Endothelial cell of umbilical vein (primary cell): ENCODE measurements at regions not wholly inside any gene's neighbourhood (a gene's known extent, or its start where the extent isn't known, plus 50 kb on each side); places are given as distances from the start of the nearest gene placed in this dataset.

Experiments used
- BruUV-seq: library from RNA; stranded (reverse); fragments of 400-500 nt; replicated peaks from 2 replicates; lab custom pipeline; 2021; lab: Mats Ljungman, UMichigan
- CTCF ChIA-PET: fragments of 300-600, 350-600 bp; sonication (Branson Sonifier 250); formaldehyde crosslinking; loops from one replicate; lab custom pipeline; 2021; ENCODE audit warnings: antibody characterized with exemption, inconsistent platforms; lab: Charles Lee
- POLR2A ChIA-PET: fragments of 300-600, 350-600 bp; sonication (Branson Sonifier 250); formaldehyde crosslinking; loops from one replicate; lab custom pipeline; 2021; ENCODE audit warnings: antibody characterized with exemption, inconsistent platforms; lab: Charles Lee
- DNase-seq: peaks from one replicate; pipeline ENCODE4 v3.0.0-alpha.2; 2011; ENCODE audit warnings: low read depth, low spot score
- FAIRE-seq: peaks from 2 replicates; lab custom pipeline; 2011; peaks lifted over from hg19 to GRCh38; lab: Jason Lieb, UNC
- H2AFZ ChIP-seq: 2 replicates; pipeline ENCODE4 v1.6.0; 2012; ENCODE audit warnings: low read depth, low read length, control low read depth, inconsistent platforms
- H3K27ac ChIP-seq: 2 replicates; pipeline ENCODE4 v1.5.1; 2011; ENCODE audit warnings: low read depth, mild to moderate bottlenecking, control low read depth, low read length, moderate library complexity; ENCODE audit not compliant: insufficient read depth
- H3K27me3 ChIP-seq, 2 experiments: 2 replicates each; pipeline versions ENCODE4 v1.6.0 to v1.6.1; 2011; ENCODE audit warnings: low read length in 2 of 2, mixed read lengths in 1 of 2; ENCODE audit not compliant: control insufficient read depth in 2 of 2, insufficient read depth in 2 of 2
- H3K36me3 ChIP-seq, 2 experiments: 2 replicates in 1 of 2; 3 replicates in 1 of 2; pipeline ENCODE4 v1.5.1; 2011; ENCODE audit warnings: low read length in 2 of 2, mild to moderate bottlenecking in 1 of 2, moderate library complexity in 1 of 2; ENCODE audit not compliant: control insufficient read depth in 2 of 2, insufficient read depth in 2 of 2; ENCODE audit errors: extremely low read depth in 1 of 2
- H3K4me1 ChIP-seq: 3 replicates; pipeline ENCODE4 v1.5.1; 2011; ENCODE audit warnings: mild to moderate bottlenecking, low read length; ENCODE audit not compliant: control insufficient read depth, insufficient read depth; ENCODE audit errors: extremely low read depth
- H3K4me2 ChIP-seq: 2 replicates; pipeline ENCODE4 v1.6.1; 2011; ENCODE audit warnings: low read length, control low read depth, mixed read lengths; ENCODE audit not compliant: insufficient read depth
- H3K4me3 ChIP-seq, 3 experiments: fragments of 200-600 bp in 1 of 3; sonication (generic), shearing (Covaris generic) in 1 of 3; replicated peaks in 1 of 3; 2 replicates each; pipeline ENCODE4 v1.5.1; 2011 to 2016; ENCODE audit warnings: control low read depth in 3 of 3, low read length in 3 of 3, mild to moderate bottlenecking in 2 of 3, inconsistent platforms in 1 of 3, low read depth in 1 of 3, moderate library complexity in 1 of 3; ENCODE audit not compliant: insufficient read depth in 1 of 3
- H3K79me2 ChIP-seq: 2 replicates; pipeline ENCODE4 v1.6.0; 2012; ENCODE audit warnings: low read length, inconsistent platforms; ENCODE audit not compliant: control insufficient read depth, insufficient read depth
- H3K9ac ChIP-seq: replicated peaks from 2 replicates; pipeline ENCODE3; 2011; ENCODE audit warnings: low read length, control low read depth; ENCODE audit not compliant: insufficient read depth; ENCODE audit errors: extremely low read depth
- H3K9me1 ChIP-seq: replicated peaks from 3 replicates; pipeline ENCODE4 v1.6.0; 2011; ENCODE audit warnings: mild to moderate bottlenecking, low read length; ENCODE audit not compliant: control insufficient read depth, insufficient read depth; ENCODE audit errors: extremely low read depth
- H3K9me3 ChIP-seq: replicated peaks from 2 replicates; pipeline ENCODE4 v1.5.1; 2012; ENCODE audit warnings: low read length, inconsistent platforms; ENCODE audit not compliant: control insufficient read depth, insufficient read depth
- H4K20me1 ChIP-seq: replicated peaks from 2 replicates; pipeline ENCODE3; 2011; ENCODE audit warnings: mild to moderate bottlenecking, low read length; ENCODE audit not compliant: control insufficient read depth, insufficient read depth; ENCODE audit errors: extremely low read depth
- EZH2 ChIP-seq: IDR thresholded peaks from 2 replicates; pipeline ENCODE4 v1.6.1; 2012; ENCODE audit warnings: borderline replicate concordance, low read depth, mild to moderate bottlenecking, moderate library complexity, low read length, inconsistent platforms; ENCODE audit not compliant: severe bottlenecking
- FOS ChIP-seq: IDR thresholded peaks from 2 replicates; pipeline ENCODE4 v1.6.1; 2011; ENCODE audit warnings: mild to moderate bottlenecking, low read length, moderate library complexity, borderline replicate concordance; ENCODE audit not compliant: insufficient read depth
- GATA2 ChIP-seq: IDR thresholded peaks from 2 replicates; pipeline ENCODE4 v1.7.0; 2011; ENCODE audit warnings: low read depth, mild to moderate bottlenecking, moderate library complexity, mixed read lengths, low read length; ENCODE audit not compliant: insufficient read length, insufficient read depth
- JUN ChIP-seq: IDR thresholded peaks from 2 replicates; pipeline ENCODE4 v1.6.1; 2011; ENCODE audit warnings: borderline replicate concordance, low read depth; ENCODE audit not compliant: insufficient read length, insufficient read depth
- MYC ChIP-seq: IDR thresholded peaks from one replicate; pipeline ENCODE4 v1.6.1; 2011; ENCODE audit warnings: mild to moderate bottlenecking, low read depth, low read length
- POLR2A ChIP-seq: IDR thresholded peaks from 2 replicates; pipeline ENCODE4 v1.6.1; 2012; ENCODE audit warnings: low read depth, mild to moderate bottlenecking, control low read depth, low read length
- POLR2AphosphoS5 ChIP-seq: IDR thresholded peaks from 2 replicates; pipeline ENCODE4 v1.6.1; 2012; ENCODE audit warnings: low read depth, mild to moderate bottlenecking, control low read depth, low read length, moderate library complexity; ENCODE audit not compliant: insufficient read depth
- dilution Hi-C: fragments of 300-500 bp; cut with MboI; formaldehyde crosslinking; loops from one replicate; pipeline ENCODE4 v1.15.0; 2019; ENCODE audit warnings: low sequenced_read_pairs; ENCODE audit not compliant: extremely low pct_ligation_motif_present
- intact Hi-C: fragments of 100-400 bp; cut with micrococcal nuclease; formaldehyde crosslinking; loops from one replicate; pipeline ENCODE4 v1.10.0; 2022
- TF ChIP-seq, protein P1 (sequence below), 2 donors: IDR thresholded peaks; 1 replicate in 1 of 2; 2 replicates in 1 of 2; pipeline ENCODE4 v1.5.1; 2011; ENCODE audit warnings: low read length in 2 of 2, mild to moderate bottlenecking in 2 of 2, moderate library complexity in 2 of 2, control low read depth in 1 of 2, inconsistent platforms in 1 of 2, low read depth in 1 of 2; ENCODE audit not compliant: insufficient read depth in 1 of 2; ENCODE audit errors: extremely low read depth in 1 of 2
- TF ChIP-seq, protein P2 (sequence below): IDR thresholded peaks from 2 replicates; pipeline ENCODE4 v1.6.1; 2011; ENCODE audit not compliant: insufficient read depth, insufficient read length

DNA sequence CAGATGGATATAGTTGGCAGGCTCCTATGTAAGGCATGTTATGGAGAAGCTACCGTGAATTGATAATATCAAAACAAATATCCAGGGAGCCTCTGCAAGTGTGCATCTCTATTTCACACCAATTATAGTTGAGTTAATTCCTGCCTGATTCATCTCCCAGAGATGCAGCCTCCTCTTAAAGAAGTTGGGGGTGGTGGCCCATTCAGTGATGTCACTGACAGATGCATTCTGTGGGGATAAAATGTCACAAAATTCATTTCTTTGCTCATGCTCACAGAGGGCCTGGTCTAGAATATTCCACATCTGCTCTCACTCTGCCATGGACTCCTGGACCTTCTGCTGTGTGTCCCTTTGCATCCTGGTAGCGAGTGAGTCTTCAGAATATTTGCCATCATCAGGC lies 189.1 kb upstream of the PRSS1 start:
- Histone ChIP-seq H2AFZ (no peak overlapping the region), H3K4me2 (no peak overlapping the region), H3K4me1 (peaks cover 37% of the 10 kb centered on the region), H3K9me3 (no peaks in the 10 kb centered on the region), H3K9ac (no peak overlapping the region), H3K36me3 (no peaks in the 10 kb centered on the region), H3K79me2 (no peaks in the 10 kb centered on the region), H3K27ac (no peak overlapping the region), H4K20me1 (no peaks in the 10 kb centered on the region), H3K9me1 (no peaks in the 10 kb centered on the region), H3K4me3 (no peak overlapping the region), H3K27me3 (no peaks in the 10 kb centered on the region)
- intact Hi-C loops (no loop called here), dilution Hi-C loops (no loop called here)
- no TSS peak for BruUV-seq
- TF ChIP-seq GATA2 (no peak), POLR2AphosphoS5 (no peak), EZH2 (no peak), MYC (no peak), JUN (no peak), POLR2A (no peak), FOS (no peak)
- TF ChIP-seq, protein P1, sequence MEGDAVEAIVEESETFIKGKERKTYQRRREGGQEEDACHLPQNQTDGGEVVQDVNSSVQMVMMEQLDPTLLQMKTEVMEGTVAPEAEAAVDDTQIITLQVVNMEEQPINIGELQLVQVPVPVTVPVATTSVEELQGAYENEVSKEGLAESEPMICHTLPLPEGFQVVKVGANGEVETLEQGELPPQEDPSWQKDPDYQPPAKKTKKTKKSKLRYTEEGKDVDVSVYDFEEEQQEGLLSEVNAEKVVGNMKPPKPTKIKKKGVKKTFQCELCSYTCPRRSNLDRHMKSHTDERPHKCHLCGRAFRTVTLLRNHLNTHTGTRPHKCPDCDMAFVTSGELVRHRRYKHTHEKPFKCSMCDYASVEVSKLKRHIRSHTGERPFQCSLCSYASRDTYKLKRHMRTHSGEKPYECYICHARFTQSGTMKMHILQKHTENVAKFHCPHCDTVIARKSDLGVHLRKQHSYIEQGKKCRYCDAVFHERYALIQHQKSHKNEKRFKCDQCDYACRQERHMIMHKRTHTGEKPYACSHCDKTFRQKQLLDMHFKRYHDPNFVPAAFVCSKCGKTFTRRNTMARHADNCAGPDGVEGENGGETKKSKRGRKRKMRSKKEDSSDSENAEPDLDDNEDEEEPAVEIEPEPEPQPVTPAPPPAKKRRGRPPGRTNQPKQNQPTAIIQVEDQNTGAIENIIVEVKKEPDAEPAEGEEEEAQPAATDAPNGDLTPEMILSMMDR (IDR thresholded peaks at IDR 0.05; ENCODE audit: extremely low read depth in 1 of 2, insufficient read depth in 1 of 2, low read depth in 1 of 2, low read length in 2 of 2): no peak
- TF ChIP-seq, protein P2, sequence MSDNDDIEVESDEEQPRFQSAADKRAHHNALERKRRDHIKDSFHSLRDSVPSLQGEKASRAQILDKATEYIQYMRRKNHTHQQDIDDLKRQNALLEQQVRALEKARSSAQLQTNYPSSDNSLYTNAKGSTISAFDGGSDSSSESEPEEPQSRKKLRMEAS: no peak
- no peak for DNase-seq
- POLR2A ChIA-PET: no interaction called here
- CTCF ChIA-PET: interaction anchor here (1.1 to 3.0 kb wide), 5 partner anchors 10 to 28 kb away, joined by 3 to 63 read pairs (median 5); no protein-coding TSS in a partner anchor
- no peak for FAIRE-seq
